SK-N-MC (cell line): ENCODE measurements at regions not wholly inside any gene's neighbourhood (a gene's known extent, or its start where the extent isn't known, plus 50 kb on each side); places are given as distances from the start of the nearest gene placed in this dataset.

Experiments
- EZH2 ChIP-seq: fragments of 200-600 bp; sonication (generic); IDR thresholded peaks from one replicate; pipeline ENCODE4 v1.6.1; 2017; ENCODE audit warnings: antibody characterized with exemption
- POLR2AphosphoS5 ChIP-seq: IDR thresholded peaks from 2 replicates; pipeline ENCODE4 v1.6.1; 2012; ENCODE audit warnings: mild to moderate bottlenecking, low read depth, low read length, borderline replicate concordance

- TF ChIP-seq EZH2 (no peak), POLR2AphosphoS5 (no peak)
Measured at GRCh38 chr4:187075514-187075913, 351.9 kb upstream of the FAT1 start.
